ENCODE measurements at regions not wholly inside any gene's neighbourhood (a gene's known extent, or its start where the extent isn't known, plus 50 kb on each side); places are given as distances from the start of the nearest gene placed in this dataset.

- no peak for DNase-seq
These were observed 144.6 kb downstream of the TPH2 start for GRCh38 chr12:72082986-72083820.

DNA sequence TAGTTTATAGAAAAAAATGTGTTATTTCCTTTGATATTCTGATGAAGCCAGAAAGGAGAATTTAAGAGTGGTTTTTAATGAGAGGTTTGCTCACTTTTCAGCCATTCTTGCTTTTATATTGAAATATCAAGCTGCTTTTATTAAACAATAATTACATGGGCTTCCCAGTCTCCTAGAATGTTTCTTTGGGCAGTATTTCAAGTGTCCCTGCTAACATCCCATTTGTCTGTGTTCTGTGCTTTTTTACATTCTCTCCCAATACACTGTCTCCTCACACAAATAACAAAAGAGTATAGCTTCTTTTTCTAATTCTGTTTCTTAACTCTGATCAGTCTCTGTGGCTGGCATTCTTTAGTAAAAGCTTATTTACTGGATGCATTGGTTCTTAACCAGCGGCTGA lies 145.4 kb downstream of the TPH2 start:
- no peak for DNase-seq

DNA sequence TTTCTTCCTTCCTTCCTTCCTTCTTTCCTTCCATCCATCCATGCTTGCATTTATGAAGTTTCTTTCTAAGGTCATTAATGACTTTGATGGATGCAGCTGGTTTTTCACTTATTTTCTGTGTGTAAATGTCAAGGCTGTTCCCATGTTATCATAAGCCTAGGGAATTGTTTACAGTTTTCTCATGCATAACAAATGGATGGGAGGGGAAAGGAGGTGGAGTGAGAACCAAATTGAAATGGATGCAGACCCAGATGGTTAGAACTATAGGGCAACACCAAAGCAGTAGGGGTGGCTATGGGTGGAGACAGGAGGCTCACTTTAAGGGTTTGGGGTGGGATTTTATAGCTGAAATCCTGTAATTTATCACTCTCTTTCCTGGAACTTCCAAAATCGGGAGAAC lies 146.2 kb downstream of the TPH2 start:
- no peak for DNase-seq

GRCh38 chr12:72089678-72090077 lies 151.0 kb downstream of the TPH2 start:
- peak; percentile 83 for DNase-seq

DNA sequence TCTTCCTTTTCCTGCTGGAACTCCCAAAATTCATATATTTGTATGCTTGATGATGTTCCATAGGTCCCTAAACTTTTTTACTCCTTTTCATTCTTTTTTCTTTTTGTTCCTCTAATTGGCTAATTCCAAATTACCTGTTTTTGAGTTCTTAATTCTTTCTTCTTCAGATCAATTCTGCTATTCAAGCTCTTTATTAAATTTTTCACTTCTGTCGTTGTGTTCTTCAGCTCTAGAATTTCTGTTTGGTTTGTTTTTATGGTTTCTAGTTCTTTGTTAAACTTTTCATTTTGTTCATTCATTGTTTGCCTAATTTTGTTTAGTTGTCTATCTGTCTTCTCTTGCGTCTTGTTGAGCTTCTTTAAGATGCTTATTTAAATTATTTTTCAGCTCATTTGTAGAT lies 154.8 kb downstream of the TPH2 start:
- no peak for DNase-seq

GRCh38 chr12:72093930-72094329 lies 155.3 kb downstream of the TPH2 start:
- DNase-seq, result no peak

DNA sequence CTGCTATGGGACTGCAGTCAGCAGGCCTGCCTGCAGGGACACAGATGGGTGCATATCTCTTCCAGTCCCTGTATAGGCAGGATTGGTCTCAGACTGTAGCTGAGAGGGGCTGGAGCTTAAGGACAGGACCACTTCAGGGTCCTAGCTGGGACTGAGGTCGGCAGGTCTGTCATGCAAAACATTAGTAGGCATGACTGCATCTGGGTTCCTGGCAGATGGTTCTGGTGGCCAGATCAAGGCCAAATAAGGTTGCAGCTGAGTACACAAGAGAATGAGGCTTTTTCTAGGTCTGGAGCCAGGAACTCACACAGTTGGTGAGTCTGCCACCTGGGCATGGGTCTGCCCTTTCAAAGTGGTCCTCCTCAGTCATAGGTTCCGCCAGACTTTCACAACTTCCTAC lies 155.8 kb downstream of the TPH2 start:
- DNase-seq, result no peak

GRCh38 chr12:72095025-72095424 lies 156.4 kb downstream of the TPH2 start:
- no peak for DNase-seq

DNA sequence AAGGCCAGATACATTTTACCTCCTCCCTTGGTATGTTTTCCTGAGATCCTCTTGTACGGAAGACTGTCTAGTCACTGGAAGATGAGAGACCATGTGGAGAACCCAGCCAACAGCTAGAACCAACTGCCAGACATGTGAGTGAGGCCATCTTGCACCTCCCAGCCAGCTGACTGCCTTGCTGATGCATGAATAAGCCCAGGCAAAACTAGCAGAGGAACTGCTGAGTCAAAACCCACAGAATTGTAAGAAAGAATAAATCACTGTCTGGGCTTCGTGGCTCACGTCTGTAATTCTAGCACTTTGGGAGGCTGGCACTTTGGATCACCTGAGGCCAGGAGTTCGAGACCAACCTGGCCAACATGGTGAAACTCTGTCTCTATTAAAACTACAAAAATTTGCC lies 160.0 kb downstream of the TPH2 start:
- no peak for DNase-seq

DNA sequence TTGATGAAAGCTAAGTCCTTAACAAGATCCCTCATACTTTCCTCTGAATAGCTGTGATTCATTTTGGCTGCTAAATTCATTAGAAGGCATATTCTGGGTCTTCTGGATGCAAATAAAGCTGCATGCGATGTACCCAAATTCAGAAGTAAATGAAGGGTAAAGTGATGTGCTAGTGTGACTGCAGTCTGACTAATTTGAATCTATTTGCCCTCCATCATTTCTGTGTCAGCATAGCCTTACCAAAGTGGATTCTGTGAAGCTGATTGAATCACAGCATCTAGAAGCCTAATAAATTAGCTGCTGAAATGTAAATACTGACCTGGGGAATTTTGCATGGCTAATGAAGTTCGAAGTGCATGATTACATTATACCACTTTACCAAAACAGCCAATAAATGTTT lies 162.2 kb downstream of the TPH2 start:
- DNase-seq, result no peak

DNA sequence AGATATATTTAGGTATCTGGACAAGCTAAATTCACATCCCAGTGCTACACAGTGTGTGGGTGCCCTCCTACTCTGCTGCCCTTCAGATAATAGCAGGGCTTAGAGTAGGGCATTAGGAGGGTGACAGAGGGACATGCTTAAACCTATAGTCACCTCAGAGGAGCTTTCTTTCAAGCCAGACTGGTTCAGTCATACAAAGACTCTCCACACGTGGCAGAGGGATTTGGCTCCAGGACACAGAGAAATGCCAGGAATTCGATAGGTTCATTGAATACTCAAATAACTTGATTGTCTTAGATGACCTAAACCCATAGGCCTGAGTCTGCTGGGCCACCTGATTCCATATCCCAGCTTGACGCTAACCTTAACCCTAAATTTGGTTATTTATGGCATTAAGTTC lies 163.5 kb downstream of the TPH2 start:
- DNase-seq, result no peak

DNA sequence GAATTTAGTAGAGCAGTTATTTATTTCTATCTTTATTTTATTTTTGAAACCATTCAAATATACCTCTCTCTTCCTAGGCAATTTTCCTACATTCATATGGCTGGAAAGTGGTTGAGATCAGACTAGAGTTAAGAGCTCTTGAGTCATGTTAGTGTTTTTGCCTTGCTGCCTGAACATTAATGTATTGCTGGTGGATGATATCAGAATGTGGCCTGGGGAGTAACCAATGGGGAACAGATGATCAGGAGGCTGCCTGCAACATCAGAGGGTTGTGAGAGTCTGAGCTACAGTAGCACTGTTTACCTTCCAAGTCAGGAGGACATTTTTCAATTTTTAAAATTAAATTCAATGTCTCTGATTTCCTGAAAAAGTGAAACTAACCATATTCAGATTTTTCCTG lies 166.3 kb upstream of the TRHDE start:
- no peak for DNase-seq

- no peak for DNase-seq
These were observed 161.1 kb upstream of the TRHDE start for GRCh38 chr12:72110937-72111650.

GRCh38 chr12:72111706-72112105 lies 160.5 kb upstream of the TRHDE start:
- DNase-seq, result no peak

DNA sequence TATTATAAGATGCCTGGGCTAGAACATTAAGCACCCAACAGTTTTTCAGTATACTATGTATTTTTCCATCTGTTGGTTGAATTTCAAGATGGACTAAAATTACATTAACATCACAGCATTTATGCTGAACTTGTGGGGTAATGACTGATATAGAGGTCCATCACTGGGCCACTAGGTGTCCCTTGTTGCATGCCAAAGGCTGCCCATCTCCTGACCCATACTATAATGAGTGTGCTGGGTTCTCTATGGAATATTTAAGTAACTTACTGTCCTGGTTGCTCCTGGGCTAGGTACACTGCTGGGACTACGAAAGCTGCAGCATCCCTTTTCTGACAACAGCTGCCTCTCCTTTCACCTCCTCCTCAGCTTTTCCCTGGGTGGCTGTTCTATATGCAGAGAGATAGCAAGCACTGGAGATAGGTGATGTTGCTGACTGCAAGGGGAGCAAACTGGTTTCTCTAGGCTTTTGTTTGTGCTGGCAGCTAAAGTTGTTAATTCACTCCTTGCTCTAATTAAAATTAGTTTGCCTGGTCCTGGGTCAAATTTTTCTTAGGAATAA lies 138.6 kb upstream of the TRHDE start:
- DNase-seq, result no peak

DNA sequence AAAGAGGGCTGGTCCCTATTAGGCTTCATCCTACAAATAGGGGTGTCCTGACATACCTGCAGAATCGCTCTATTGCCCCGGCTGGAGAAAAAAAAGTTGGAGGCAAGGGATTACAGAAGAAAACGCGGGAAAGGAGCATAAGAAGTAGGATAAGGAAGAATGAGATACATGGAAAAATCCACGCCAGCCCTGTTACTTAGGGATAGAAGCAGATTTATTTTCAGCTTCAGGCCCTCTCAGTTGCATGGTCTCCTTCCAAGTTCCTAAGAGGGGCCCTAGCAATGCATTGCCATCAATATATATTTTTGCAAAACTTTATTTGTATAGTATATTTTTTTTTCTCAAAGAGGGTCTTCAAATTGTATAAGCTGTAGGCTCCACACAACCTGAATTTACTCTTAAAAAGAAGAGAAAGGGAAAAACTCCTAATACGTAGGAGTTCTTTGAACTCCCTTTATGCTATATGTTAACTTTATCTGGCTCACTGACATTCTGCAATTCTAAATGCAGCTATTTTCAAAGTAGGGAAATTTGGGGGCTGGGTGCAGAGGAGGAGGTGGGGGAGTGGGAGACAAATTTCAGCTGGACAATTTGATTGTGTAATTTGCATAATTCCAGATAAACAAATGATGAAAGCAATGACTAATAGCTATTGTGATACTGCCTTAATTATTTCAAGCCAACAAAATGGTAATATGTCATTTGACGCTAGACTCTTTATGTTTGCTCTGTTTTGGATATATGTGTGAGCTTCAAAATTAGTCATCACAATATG lies 137.7 kb upstream of the TRHDE start:
- no peak for DNase-seq

GRCh38 chr12:72135021-72135301 lies 137.2 kb upstream of the TRHDE start:
- DNase-seq, result peak; percentile 39

- no peak for DNase-seq
These were observed 135.4 kb upstream of the TRHDE start for GRCh38 chr12:72136792-72137191.

- DNase-seq, result no peak
These were observed 132.8 kb upstream of the TRHDE start for GRCh38 chr12:72139411-72139810.

- DNase-seq, result peak; percentile 61
These were observed 130.8 kb upstream of the TRHDE start for GRCh38 chr12:72141381-72141780.

- DNase-seq, result no peak
These were observed 127.6 kb upstream of the TRHDE start for GRCh38 chr12:72144553-72144952.

- DNase-seq, result peak; percentile 13
These were observed 125.7 kb upstream of the TRHDE start for GRCh38 chr12:72146495-72146894.

- DNase-seq, result no peak
These were observed 123.5 kb upstream of the TRHDE start for GRCh38 chr12:72148709-72149108.

GRCh38 chr12:72162875-72163274 lies 109.3 kb upstream of the TRHDE start:
- DNase-seq, result no peak

Measured in NCI-H1105 (cell line).